ENCODE measurements at regions not wholly inside any gene's neighbourhood (a gene's known extent, or its start where the extent isn't known, plus 50 kb on each side); places are given as distances from the start of the nearest gene placed in this dataset.
"Not testable (repeated sequence)": the region's sequence is repeated elsewhere in the genome, so short reads cannot be mapped to it uniquely, and the experiment has no call there.

- H3K4me1 ChIP-seq (ENCODE audit: control insufficient read depth, extremely low read depth, insufficient read depth, low read length); H3K27ac ChIP-seq (ENCODE audit: control insufficient read depth, insufficient read depth, low read length); FAIRE-seq; H4K20me1 ChIP-seq (ENCODE audit: control insufficient read depth, extremely low read depth, insufficient read depth, low read length); H2AFZ ChIP-seq (ENCODE audit: control insufficient read depth, low read length); H3K36me3 ChIP-seq (ENCODE audit: control insufficient read depth in 2 of 2, extremely low read depth in 1 of 2, insufficient read depth in 2 of 2, low read length in 2 of 2); H3K27me3 ChIP-seq (ENCODE audit: control insufficient read depth, extremely low read depth, insufficient read depth, low read length); H3K9me3 ChIP-seq (ENCODE audit: control insufficient read depth, low read depth, low read length); H3K79me2 ChIP-seq (ENCODE audit: control insufficient read depth, insufficient read depth, low read length); dilution Hi-C loops (cut with MboI; ENCODE audit: extremely low pct_ligation_motif_present, low sequenced_read_pairs); H3K4me2 ChIP-seq (ENCODE audit: control insufficient read depth, extremely low read depth, insufficient read depth, low read depth, low read length); H3K9ac ChIP-seq (ENCODE audit: control insufficient read depth, extremely low read depth, insufficient read depth, low read length); DNase-seq (ENCODE audit: low read depth, low spot score); H3K9me1 ChIP-seq (ENCODE audit: control insufficient read depth, extremely low read depth, insufficient read depth, low read length); H3K4me3 ChIP-seq (ENCODE audit: control insufficient read depth in 2 of 3, extremely low read depth in 1 of 3, insufficient read depth in 2 of 3, low read depth in 1 of 3, low read length in 3 of 3): not testable (repeated sequence)
Observed at GRCh38 chr21:9083091-9083826, 1438.1 kb upstream of the TPTE start.

GRCh38 chr21:9086299-9086698 lies 1435.1 kb upstream of the TPTE start:
- H2AFZ ChIP-seq (ENCODE audit: control insufficient read depth, low read length); H3K9ac ChIP-seq (ENCODE audit: control insufficient read depth, extremely low read depth, insufficient read depth, low read length); H3K27ac ChIP-seq (ENCODE audit: control insufficient read depth, insufficient read depth, low read length); H3K79me2 ChIP-seq (ENCODE audit: control insufficient read depth, insufficient read depth, low read length); H3K4me2 ChIP-seq (ENCODE audit: control insufficient read depth, extremely low read depth, insufficient read depth, low read depth, low read length); FAIRE-seq; dilution Hi-C loops (cut with MboI; ENCODE audit: extremely low pct_ligation_motif_present, low sequenced_read_pairs); H3K9me3 ChIP-seq (ENCODE audit: control insufficient read depth, low read depth, low read length); DNase-seq (ENCODE audit: low read depth, low spot score); H3K4me1 ChIP-seq (ENCODE audit: control insufficient read depth, extremely low read depth, insufficient read depth, low read length); H3K36me3 ChIP-seq (ENCODE audit: control insufficient read depth in 2 of 2, extremely low read depth in 1 of 2, insufficient read depth in 2 of 2, low read length in 2 of 2); H3K4me3 ChIP-seq (ENCODE audit: control insufficient read depth in 2 of 3, extremely low read depth in 1 of 3, insufficient read depth in 2 of 3, low read depth in 1 of 3, low read length in 3 of 3); H3K27me3 ChIP-seq (ENCODE audit: control insufficient read depth, extremely low read depth, insufficient read depth, low read length); H4K20me1 ChIP-seq (ENCODE audit: control insufficient read depth, extremely low read depth, insufficient read depth, low read length); H3K9me1 ChIP-seq (ENCODE audit: control insufficient read depth, extremely low read depth, insufficient read depth, low read length): not testable (repeated sequence)

GRCh38 chr21:9087816-9088215 lies 1433.6 kb upstream of the TPTE start:
- H3K36me3 ChIP-seq (ENCODE audit: control insufficient read depth in 2 of 2, extremely low read depth in 1 of 2, insufficient read depth in 2 of 2, low read length in 2 of 2); H3K4me2 ChIP-seq (ENCODE audit: control insufficient read depth, extremely low read depth, insufficient read depth, low read depth, low read length); DNase-seq (ENCODE audit: low read depth, low spot score); H3K4me3 ChIP-seq (ENCODE audit: control insufficient read depth in 2 of 3, extremely low read depth in 1 of 3, insufficient read depth in 2 of 3, low read depth in 1 of 3, low read length in 3 of 3); H3K4me1 ChIP-seq (ENCODE audit: control insufficient read depth, extremely low read depth, insufficient read depth, low read length); H3K9me3 ChIP-seq (ENCODE audit: control insufficient read depth, low read depth, low read length); H3K9ac ChIP-seq (ENCODE audit: control insufficient read depth, extremely low read depth, insufficient read depth, low read length); H2AFZ ChIP-seq (ENCODE audit: control insufficient read depth, low read length); H3K79me2 ChIP-seq (ENCODE audit: control insufficient read depth, insufficient read depth, low read length); H3K27me3 ChIP-seq (ENCODE audit: control insufficient read depth, extremely low read depth, insufficient read depth, low read length); dilution Hi-C loops (cut with MboI; ENCODE audit: extremely low pct_ligation_motif_present, low sequenced_read_pairs); H3K9me1 ChIP-seq (ENCODE audit: control insufficient read depth, extremely low read depth, insufficient read depth, low read length); H4K20me1 ChIP-seq (ENCODE audit: control insufficient read depth, extremely low read depth, insufficient read depth, low read length); FAIRE-seq; H3K27ac ChIP-seq (ENCODE audit: control insufficient read depth, insufficient read depth, low read length): not testable (repeated sequence)

- H3K4me1 ChIP-seq (ENCODE audit: control insufficient read depth, extremely low read depth, insufficient read depth, low read length); H3K4me2 ChIP-seq (ENCODE audit: control insufficient read depth, extremely low read depth, insufficient read depth, low read depth, low read length); H3K4me3 ChIP-seq (ENCODE audit: control insufficient read depth in 2 of 3, extremely low read depth in 1 of 3, insufficient read depth in 2 of 3, low read depth in 1 of 3, low read length in 3 of 3); DNase-seq (ENCODE audit: low read depth, low spot score); FAIRE-seq; H3K27ac ChIP-seq (ENCODE audit: control insufficient read depth, insufficient read depth, low read length); H3K9me3 ChIP-seq (ENCODE audit: control insufficient read depth, low read depth, low read length); H3K9ac ChIP-seq (ENCODE audit: control insufficient read depth, extremely low read depth, insufficient read depth, low read length); H3K9me1 ChIP-seq (ENCODE audit: control insufficient read depth, extremely low read depth, insufficient read depth, low read length); H3K79me2 ChIP-seq (ENCODE audit: control insufficient read depth, insufficient read depth, low read length); H3K36me3 ChIP-seq (ENCODE audit: control insufficient read depth in 2 of 2, extremely low read depth in 1 of 2, insufficient read depth in 2 of 2, low read length in 2 of 2); H4K20me1 ChIP-seq (ENCODE audit: control insufficient read depth, extremely low read depth, insufficient read depth, low read length); dilution Hi-C loops (cut with MboI; ENCODE audit: extremely low pct_ligation_motif_present, low sequenced_read_pairs); H2AFZ ChIP-seq (ENCODE audit: control insufficient read depth, low read length); H3K27me3 ChIP-seq (ENCODE audit: control insufficient read depth, extremely low read depth, insufficient read depth, low read length): not testable (repeated sequence)
Observed at GRCh38 chr21:9129741-9130140, 1391.6 kb upstream of the TPTE start.

GRCh38 chr21:9130817-9131216 lies 1390.6 kb upstream of the TPTE start:
- DNase-seq (ENCODE audit: low read depth, low spot score); H3K9ac ChIP-seq (ENCODE audit: control insufficient read depth, extremely low read depth, insufficient read depth, low read length); H3K4me3 ChIP-seq (ENCODE audit: control insufficient read depth in 2 of 3, extremely low read depth in 1 of 3, insufficient read depth in 2 of 3, low read depth in 1 of 3, low read length in 3 of 3); H3K9me3 ChIP-seq (ENCODE audit: control insufficient read depth, low read depth, low read length); H3K4me1 ChIP-seq (ENCODE audit: control insufficient read depth, extremely low read depth, insufficient read depth, low read length); H3K27ac ChIP-seq (ENCODE audit: control insufficient read depth, insufficient read depth, low read length); FAIRE-seq; H3K36me3 ChIP-seq (ENCODE audit: control insufficient read depth in 2 of 2, extremely low read depth in 1 of 2, insufficient read depth in 2 of 2, low read length in 2 of 2); dilution Hi-C loops (cut with MboI; ENCODE audit: extremely low pct_ligation_motif_present, low sequenced_read_pairs); H2AFZ ChIP-seq (ENCODE audit: control insufficient read depth, low read length); H3K9me1 ChIP-seq (ENCODE audit: control insufficient read depth, extremely low read depth, insufficient read depth, low read length); H3K4me2 ChIP-seq (ENCODE audit: control insufficient read depth, extremely low read depth, insufficient read depth, low read depth, low read length); H4K20me1 ChIP-seq (ENCODE audit: control insufficient read depth, extremely low read depth, insufficient read depth, low read length); H3K79me2 ChIP-seq (ENCODE audit: control insufficient read depth, insufficient read depth, low read length); H3K27me3 ChIP-seq (ENCODE audit: control insufficient read depth, extremely low read depth, insufficient read depth, low read length): not testable (repeated sequence)

All from keratinocyte (primary cell).